Stimulated activated CD8-positive, alpha-beta memory T cell treated with anti-CD3 and anti-CD28 coated beads, Interleukin-2, amount 100 ng/mL, for 48 hours (primary cell): ENCODE measurements at regions not wholly inside any gene's neighbourhood (a gene's known extent, or its start where the extent isn't known, plus 50 kb on each side); places are given as distances from the start of the nearest gene placed in this dataset.

Experiments
- DNase-seq, 2 donors: peaks; one replicate each; pipeline ENCODE4 v3.0.0-alpha.2; 2020; ENCODE audit warnings: low read depth in 2 of 2

GRCh38 chr16:64047207-64047606 is 1074.7 kb downstream of the CDH11 start:
- DNase-seq: no peak

- no peak for DNase-seq
Measured at GRCh38 chr16:64035337-64035736, 1086.5 kb downstream of the CDH11 start.

GRCh38 chr16:64019339-64019738 is 1102.5 kb downstream of the CDH11 start:
- DNase-seq: no peak

GRCh38 chr16:64017796-64018195 is 1104.1 kb downstream of the CDH11 start:
- no peak for DNase-seq

- DNase-seq: no peak
Measured at GRCh38 chr16:64013856-64014255, 1108.0 kb downstream of the CDH11 start.

GRCh38 chr16:64012166-64012565 is 1109.7 kb downstream of the CDH11 start:
- DNase-seq: no peak

GRCh38 chr16:64011650-64012049 is 1110.2 kb downstream of the CDH11 start:
- DNase-seq: no peak

GRCh38 chr16:64008131-64008530 is 1113.7 kb downstream of the CDH11 start:
- no peak for DNase-seq

GRCh38 chr16:64004116-64004515 is 1117.7 kb downstream of the CDH11 start:
- DNase-seq: no peak

- DNase-seq: no peak
Measured at GRCh38 chr16:63995025-63995424, 1126.8 kb downstream of the CDH11 start.

- DNase-seq: no peak
Measured at GRCh38 chr16:63983401-63983800, 1138.5 kb downstream of the CDH11 start.

GRCh38 chr16:63982741-63983140 is 1139.1 kb downstream of the CDH11 start:
- DNase-seq: no peak

- DNase-seq: no peak
Measured at GRCh38 chr16:63982110-63982509, 1139.8 kb downstream of the CDH11 start.

GRCh38 chr16:63981639-63982038 is 1140.2 kb downstream of the CDH11 start:
- DNase-seq: no peak

- DNase-seq: no peak
Measured at GRCh38 chr16:63980763-63981162, 1141.1 kb downstream of the CDH11 start.

GRCh38 chr16:63978240-63978639 is 1143.6 kb downstream of the CDH11 start:
- no peak for DNase-seq

GRCh38 chr16:63976345-63976744 is 1145.5 kb downstream of the CDH11 start:
- DNase-seq: no peak

GRCh38 chr16:63975669-63976068 is 1146.2 kb downstream of the CDH11 start:
- DNase-seq: no peak

GRCh38 chr16:63967966-63968365 is 1153.9 kb downstream of the CDH11 start:
- DNase-seq: no peak

GRCh38 chr16:63960321-63960720 is 1161.5 kb downstream of the CDH11 start:
- DNase-seq: no peak

GRCh38 chr16:63947022-63947421 is 1174.8 kb downstream of the CDH11 start:
- DNase-seq: no peak

GRCh38 chr16:63945806-63946205 is 1176.1 kb downstream of the CDH11 start:
- DNase-seq: no peak

- no peak for DNase-seq
Measured at GRCh38 chr16:63943566-63943965, 1178.3 kb downstream of the CDH11 start.

- no peak for DNase-seq
Measured at GRCh38 chr16:63938661-63939060, 1183.2 kb downstream of the CDH11 start.

GRCh38 chr16:63933841-63934240 is 1188.0 kb downstream of the CDH11 start:
- DNase-seq: no peak
